SK-N-SH (cell line): ENCODE measurements at regions not wholly inside any gene's neighbourhood (a gene's known extent, or its start where the extent isn't known, plus 50 kb on each side); places are given as distances from the start of the nearest gene placed in this dataset.

Experiments
- CTCF ChIA-PET: fragments of 300-600, 350-600 bp; formaldehyde crosslinking; extraction: SDS; loops from one replicate; lab custom pipeline; 2021; lab: Yijun Ruan, JAX
- POLR2A ChIA-PET: fragments of 350-600 bp; sonication (Branson Sonifier 250); formaldehyde crosslinking; extraction: SDS; loops from one replicate; lab custom pipeline; 2020; ENCODE audit warnings: antibody characterized with exemption, inconsistent platforms; lab: Yijun Ruan, JAX
- DNase-seq: peaks from one replicate; pipeline ENCODE4 v3.0.0; 2012
- H2AFZ ChIP-seq: fragments of 200-600 bp; sonication (generic); 2 replicates; pipeline ENCODE4 v1.8.1; 2016; ENCODE audit warnings: antibody characterized with exemption, mild to moderate bottlenecking, low read depth
- H3F3A ChIP-seq: fragments of 200-600 bp; sonication (generic); replicated peaks from 2 replicates; pipeline ENCODE3; 2016; ENCODE audit warnings: antibody characterized with exemption, mild to moderate bottlenecking; ENCODE audit not compliant: insufficient read depth
- H3K27ac ChIP-seq, 2 experiments: fragments of 200-500 bp in 1 of 2; fragments of 200-600 bp in 1 of 2; sonication (Bioruptor generic) in 1 of 2; sonication (generic), shearing (Covaris generic) in 1 of 2; 2 replicates each; pipeline versions ENCODE4 v1.5.1 to v1.6.1; 2014 to 2016; ENCODE audit warnings: low read depth in 2 of 2, inconsistent platforms in 1 of 2, low read length in 1 of 2, mild to moderate bottlenecking in 1 of 2, mixed read lengths in 1 of 2
- H3K27me3 ChIP-seq: fragments of 200-600 bp; sonication (generic), shearing (Covaris generic); 2 replicates; pipeline ENCODE4 v1.6.1; 2016; ENCODE audit warnings: mixed run types; ENCODE audit not compliant: insufficient read depth
- H3K36me3 ChIP-seq, 2 experiments: fragments of 200-500 bp in 1 of 2; fragments of 200-600 bp in 1 of 2; sonication (Bioruptor generic) in 1 of 2; sonication (generic) in 1 of 2; replicated peaks in 1 of 2; 2 replicates each; pipeline versions ENCODE3 to v1.5.1; 2014 to 2016; ENCODE audit warnings: low read length in 1 of 2, mild to moderate bottlenecking in 1 of 2; ENCODE audit not compliant: insufficient read depth in 2 of 2, control insufficient read depth in 1 of 2
- H3K4me1 ChIP-seq, 2 experiments: fragments of 200-500 bp in 1 of 2; fragments of 200-600 bp in 1 of 2; sonication (Bioruptor generic) in 1 of 2; sonication (generic), shearing (Covaris generic) in 1 of 2; 2 replicates each; pipeline versions ENCODE4 v1.5.1 to v1.6.1; 2014 to 2016; ENCODE audit warnings: low read depth in 1 of 2, low read length in 1 of 2, mixed run types in 1 of 2; ENCODE audit not compliant: insufficient read depth in 2 of 2, control insufficient read depth in 1 of 2
- H3K4me2 ChIP-seq: fragments of 200-600 bp; sonication (generic), shearing (Covaris generic); 2 replicates; pipeline ENCODE4 v1.6.1; 2017; ENCODE audit warnings: mixed run types
- H3K4me3 ChIP-seq, 2 experiments: fragments of 200-500 bp in 1 of 2; fragments of 200-600 bp in 1 of 2; sonication (Bioruptor generic) in 1 of 2; sonication (generic), shearing (Covaris generic) in 1 of 2; 2 replicates each; pipeline versions ENCODE4 v1.5.1 to v1.8.1; 2014 to 2016; ENCODE audit warnings: low read depth in 2 of 2, inconsistent platforms in 1 of 2, low read length in 1 of 2, mild to moderate bottlenecking in 1 of 2, mixed read lengths in 1 of 2, moderate library complexity in 1 of 2
- H3K79me2 ChIP-seq: fragments of 200-600 bp; sonication (generic); 2 replicates; pipeline ENCODE4 v1.8.1; 2017; ENCODE audit warnings: mild to moderate bottlenecking; ENCODE audit not compliant: insufficient read depth
- H3K9ac ChIP-seq: fragments of 200-600 bp; sonication (generic); 2 replicates; pipeline ENCODE4 v1.6.1; 2017; ENCODE audit warnings: mixed run types
- H3K9me2 ChIP-seq: fragments of 200-600 bp; sonication (generic); 2 replicates; pipeline ENCODE4 v1.6.1; 2017; ENCODE audit warnings: mixed run types
- H3K9me3 ChIP-seq: fragments of 200-600 bp; sonication (generic); 2 replicates; pipeline ENCODE4 v1.6.1; 2017; ENCODE audit warnings: mixed run types, mild to moderate bottlenecking, moderate library complexity
- H4K20me1 ChIP-seq: fragments of 200-600 bp; sonication (generic); 2 replicates; pipeline ENCODE4 v1.6.1; 2017; ENCODE audit warnings: mild to moderate bottlenecking, mixed run types; ENCODE audit not compliant: insufficient read depth
- EZH2phosphoT487 ChIP-seq: fragments of 200-600 bp; sonication (generic); IDR thresholded peaks from 2 replicates; pipeline ENCODE4 v1.6.1; 2017; ENCODE audit warnings: low read depth, mixed run types, mild to moderate bottlenecking, antibody characterized with exemption, moderate library complexity, borderline replicate concordance
- FOSL2 ChIP-seq: IDR thresholded peaks from 2 replicates; pipeline ENCODE4 v1.4.0; 2012; ENCODE audit warnings: low read depth, mild to moderate bottlenecking, moderate library complexity, borderline replicate concordance
- FOXM1 ChIP-seq: IDR thresholded peaks from 2 replicates; pipeline ENCODE4 v1.4.0; 2012; ENCODE audit warnings: low read depth, mild to moderate bottlenecking
- GATA2 ChIP-seq: sonication (generic); formaldehyde crosslinking; IDR thresholded peaks from 2 replicates; pipeline ENCODE4 v1.5.0; 2020; ENCODE audit warnings: mild to moderate bottlenecking, missing genetic modification reagents
- IRF3 ChIP-seq: fragments of 150-350 bp; IDR thresholded peaks from 2 replicates; pipeline ENCODE4 v1.6.1; 2016; ENCODE audit warnings: mild to moderate bottlenecking, low read depth, low read length
- JUND ChIP-seq: IDR thresholded peaks from 2 replicates; pipeline ENCODE4 v1.4.0; 2012
- MAX ChIP-seq: IDR thresholded peaks from 2 replicates; pipeline ENCODE4 v1.4.0; 2012; ENCODE audit warnings: low read depth
- MEF2A ChIP-seq: IDR thresholded peaks from 2 replicates; pipeline ENCODE4 v1.4.0; 2012; ENCODE audit warnings: low read depth, borderline replicate concordance
- MXI1 ChIP-seq: IDR thresholded peaks from 2 replicates; pipeline ENCODE4 v1.6.1; 2012; ENCODE audit warnings: mild to moderate bottlenecking, low read depth, low read length, improper control_type of control experiment
- NFIC ChIP-seq: IDR thresholded peaks from 2 replicates; pipeline ENCODE4 v1.4.0; 2012; ENCODE audit warnings: borderline replicate concordance
- RAD21 ChIP-seq: IDR thresholded peaks from 2 replicates; pipeline ENCODE4 v1.6.1; 2012; ENCODE audit warnings: mild to moderate bottlenecking, low read length
- RFX5 ChIP-seq: IDR thresholded peaks from 2 replicates; pipeline ENCODE4 v1.6.1; 2012; ENCODE audit warnings: mild to moderate bottlenecking, improper control_type of control experiment, low read length
- RXRA ChIP-seq: IDR thresholded peaks from 2 replicates; pipeline ENCODE4 v1.4.0; 2012; ENCODE audit warnings: low read depth, mild to moderate bottlenecking, borderline replicate concordance
- SMC3 ChIP-seq: IDR thresholded peaks from 2 replicates; pipeline ENCODE4 v1.6.1; 2012; ENCODE audit warnings: low read depth, low read length, improper control_type of control experiment
- TAF1 ChIP-seq: IDR thresholded peaks from 2 replicates; pipeline ENCODE4 v1.6.1; 2012; ENCODE audit warnings: low read depth, mild to moderate bottlenecking, low read length, moderate library complexity, borderline replicate concordance
- TCF12 ChIP-seq: IDR thresholded peaks from 2 replicates; pipeline ENCODE4 v1.4.0; 2012
- TEAD4 ChIP-seq: IDR thresholded peaks from 2 replicates; pipeline ENCODE4 v1.4.0; 2012; ENCODE audit warnings: mild to moderate bottlenecking, borderline replicate concordance; ENCODE audit not compliant: insufficient read depth
- YY1 ChIP-seq: IDR thresholded peaks from 2 replicates; pipeline ENCODE4 v1.4.0; 2012; ENCODE audit warnings: low read depth, mild to moderate bottlenecking
- ZBTB33 ChIP-seq: IDR thresholded peaks from 2 replicates; pipeline ENCODE4 v1.4.0; 2012; ENCODE audit warnings: low read depth, borderline replicate concordance
- WGBS: methylation state at CpG from one replicate; pipeline ENCODE4 v1.1.6; 2017; ENCODE audit warnings: low lambda C conversion rate; 5-methylcytosine and 5-hydroxymethylcytosine counted together
- TF ChIP-seq, protein P1 (sequence below): IDR thresholded peaks from 2 replicates; pipeline ENCODE4 v1.6.1; 2012; ENCODE audit warnings: mild to moderate bottlenecking, low read depth, low read length, moderate library complexity
- TF ChIP-seq, protein P2 (sequence below): IDR thresholded peaks from 2 replicates; pipeline ENCODE4; 2012

GRCh38 chr7:88610942-88611341 lies 148.6 kb upstream of the ZNF804B start:
- no peaks in the 10 kb centered on the region for H3K27me3 ChIP-seq
- WGBS, result 32% methylated on average over 4 of the region's 4 CpGs
- H3K9ac ChIP-seq, result no peak overlapping the region
- H3K79me2 ChIP-seq, result no peaks in the 10 kb centered on the region
- H3K4me2 ChIP-seq, result no peak overlapping the region
- no peaks in the 10 kb centered on the region for H3F3A ChIP-seq
- H3K27ac ChIP-seq, result no peak overlapping the region
- H3K4me1 ChIP-seq, result no peaks in the 10 kb centered on the region
- no peaks in the 10 kb centered on the region for H4K20me1 ChIP-seq
- H3K36me3 ChIP-seq, result no peaks in the 10 kb centered on the region
- H3K9me3 ChIP-seq, result no peaks in the 10 kb centered on the region
- H2AFZ ChIP-seq, result no peak overlapping the region
- POLR2A ChIA-PET, result no interaction called here
- H3K4me3 ChIP-seq, result no peak overlapping the region
- TF ChIP-seq FOSL2, result no peak
- TF ChIP-seq RFX5, result no peak
- no peak for TF ChIP-seq FOXM1
- TF ChIP-seq TAF1, result no peak
- no peak for TF ChIP-seq NFIC
- TF ChIP-seq TEAD4, result no peak
- no peak for TF ChIP-seq JUND
- TF ChIP-seq MXI1, result no peak
- no peak for TF ChIP-seq TCF12
- no peak for TF ChIP-seq YY1
- no peak for TF ChIP-seq MAX
- TF ChIP-seq, protein P1, sequence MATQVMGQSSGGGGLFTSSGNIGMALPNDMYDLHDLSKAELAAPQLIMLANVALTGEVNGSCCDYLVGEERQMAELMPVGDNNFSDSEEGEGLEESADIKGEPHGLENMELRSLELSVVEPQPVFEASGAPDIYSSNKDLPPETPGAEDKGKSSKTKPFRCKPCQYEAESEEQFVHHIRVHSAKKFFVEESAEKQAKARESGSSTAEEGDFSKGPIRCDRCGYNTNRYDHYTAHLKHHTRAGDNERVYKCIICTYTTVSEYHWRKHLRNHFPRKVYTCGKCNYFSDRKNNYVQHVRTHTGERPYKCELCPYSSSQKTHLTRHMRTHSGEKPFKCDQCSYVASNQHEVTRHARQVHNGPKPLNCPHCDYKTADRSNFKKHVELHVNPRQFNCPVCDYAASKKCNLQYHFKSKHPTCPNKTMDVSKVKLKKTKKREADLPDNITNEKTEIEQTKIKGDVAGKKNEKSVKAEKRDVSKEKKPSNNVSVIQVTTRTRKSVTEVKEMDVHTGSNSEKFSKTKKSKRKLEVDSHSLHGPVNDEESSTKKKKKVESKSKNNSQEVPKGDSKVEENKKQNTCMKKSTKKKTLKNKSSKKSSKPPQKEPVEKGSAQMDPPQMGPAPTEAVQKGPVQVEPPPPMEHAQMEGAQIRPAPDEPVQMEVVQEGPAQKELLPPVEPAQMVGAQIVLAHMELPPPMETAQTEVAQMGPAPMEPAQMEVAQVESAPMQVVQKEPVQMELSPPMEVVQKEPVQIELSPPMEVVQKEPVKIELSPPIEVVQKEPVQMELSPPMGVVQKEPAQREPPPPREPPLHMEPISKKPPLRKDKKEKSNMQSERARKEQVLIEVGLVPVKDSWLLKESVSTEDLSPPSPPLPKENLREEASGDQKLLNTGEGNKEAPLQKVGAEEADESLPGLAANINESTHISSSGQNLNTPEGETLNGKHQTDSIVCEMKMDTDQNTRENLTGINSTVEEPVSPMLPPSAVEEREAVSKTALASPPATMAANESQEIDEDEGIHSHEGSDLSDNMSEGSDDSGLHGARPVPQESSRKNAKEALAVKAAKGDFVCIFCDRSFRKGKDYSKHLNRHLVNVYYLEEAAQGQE, result no peak
- no peak for TF ChIP-seq GATA2 (CRISPR knock-in tag)
- TF ChIP-seq EZH2phosphoT487, result no peak
- TF ChIP-seq RXRA, result no peak
- CTCF ChIA-PET, result interaction anchor here (1.3 kb wide), 1 partner anchor 28 kb away, joined by 3 read pairs; no protein-coding TSS in a partner anchor
- DNase-seq, result no peak
- H3K9me2 ChIP-seq, result no peaks in the 10 kb centered on the region

DNA sequence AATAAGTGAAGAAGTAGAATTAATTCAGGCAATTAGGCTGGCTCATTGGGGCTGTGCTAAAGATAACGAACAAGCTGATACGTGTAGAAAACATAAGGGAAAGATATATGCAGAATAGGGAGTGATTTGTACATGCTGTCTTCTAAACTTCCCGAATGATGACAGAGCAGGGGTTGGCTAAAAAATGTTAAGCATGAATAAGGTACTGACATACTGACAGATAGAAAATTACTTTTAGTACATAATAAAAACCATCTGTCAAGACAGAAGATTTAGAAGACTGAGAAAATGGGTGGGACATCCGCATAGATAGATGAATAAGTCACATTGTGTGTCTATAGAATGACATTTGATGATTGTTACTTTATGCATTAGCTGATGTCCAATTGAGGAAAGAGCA lies 158.8 kb upstream of the ZNF804B start:
- Histone ChIP-seq H3F3A (no peaks in the 10 kb centered on the region), H2AFZ (no peak overlapping the region), H3K79me2 (no peaks in the 10 kb centered on the region), H3K4me2 (no peak overlapping the region), H3K9me2 (no peaks in the 10 kb centered on the region), H3K4me3 (no peak overlapping the region), H3K27ac (no peak overlapping the region), H3K4me1 (no peaks in the 10 kb centered on the region), H3K9me3 (no peaks in the 10 kb centered on the region), H4K20me1 (no peaks in the 10 kb centered on the region), H3K9ac (no peak overlapping the region), H3K27me3 (no peaks in the 10 kb centered on the region), H3K36me3 (no peaks in the 10 kb centered on the region)
- no peak for DNase-seq
- ChIA-PET POLR2A (no interaction called here), CTCF (interaction anchor here (1.4 kb wide), 1 partner anchor 10 kb away, joined by 3 read pairs; no protein-coding TSS in a partner anchor)
- 16% methylated on average over 4 of the region's 4 CpGs for WGBS
- TF ChIP-seq FOSL2 (no peak), RFX5 (no peak), RAD21 (no peak), ZBTB33 (no peak), SMC3 (no peak), TAF1 (no peak), IRF3 (no peak), GATA2 (CRISPR knock-in tag) (no peak), RXRA (no peak), MXI1 (no peak), NFIC (no peak), TEAD4 (no peak), TCF12 (no peak), MEF2A (no peak)
- TF ChIP-seq, protein P2, sequence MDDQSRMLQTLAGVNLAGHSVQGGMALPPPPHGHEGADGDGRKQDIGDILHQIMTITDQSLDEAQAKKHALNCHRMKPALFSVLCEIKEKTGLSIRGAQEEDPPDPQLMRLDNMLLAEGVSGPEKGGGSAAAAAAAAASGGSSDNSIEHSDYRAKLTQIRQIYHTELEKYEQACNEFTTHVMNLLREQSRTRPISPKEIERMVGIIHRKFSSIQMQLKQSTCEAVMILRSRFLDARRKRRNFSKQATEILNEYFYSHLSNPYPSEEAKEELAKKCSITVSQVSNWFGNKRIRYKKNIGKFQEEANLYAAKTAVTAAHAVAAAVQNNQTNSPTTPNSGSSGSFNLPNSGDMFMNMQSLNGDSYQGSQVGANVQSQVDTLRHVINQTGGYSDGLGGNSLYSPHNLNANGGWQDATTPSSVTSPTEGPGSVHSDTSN, result no peak
